GM18498 (cell line): ENCODE measurements at regions not wholly inside any gene's neighbourhood (a gene's known extent, or its start where the extent isn't known, plus 50 kb on each side); places are given as distances from the start of the nearest gene placed in this dataset.
"Not testable (repeated sequence)": the region's sequence is repeated elsewhere in the genome, so short reads cannot be mapped to it uniquely, and the experiment has no call there.

ENCODE experiments used
- ATAC-seq: cut with Tn5 transposase; IDR thresholded peaks from one replicate; pipeline ENCODE4 v1.9.1; 2021; ENCODE audit warnings: mild to moderate bottlenecking, moderate library complexity; ENCODE audit not compliant: unreplicated experiment

GRCh38 chr5:12911156-12911555 lies 1006.9 kb upstream of the CTNND2 start:
- ATAC-seq = no peak

- ATAC-seq = no peak
Measured at GRCh38 chr5:12910641-12911040, 1006.4 kb upstream of the CTNND2 start.

- ATAC-seq = no peak
Measured at GRCh38 chr5:12902611-12903010, 998.4 kb upstream of the CTNND2 start.

- no peak for ATAC-seq
Measured at GRCh38 chr5:12901696-12902095, 997.5 kb upstream of the CTNND2 start.

GRCh38 chr5:12896086-12896485 lies 991.8 kb upstream of the CTNND2 start:
- ATAC-seq = no peak

GRCh38 chr5:12885018-12885417 lies 980.8 kb upstream of the CTNND2 start:
- ATAC-seq = no peak

- no peak for ATAC-seq
Measured at GRCh38 chr5:12883395-12883794, 979.1 kb upstream of the CTNND2 start.

GRCh38 chr5:12876541-12877298 lies 972.5 kb upstream of the CTNND2 start:
- no peak for ATAC-seq

- ATAC-seq = no peak
Measured at GRCh38 chr5:12870872-12871539, 966.8 kb upstream of the CTNND2 start.

GRCh38 chr5:12865529-12865928 lies 961.3 kb upstream of the CTNND2 start:
- no peak for ATAC-seq

GRCh38 chr5:12861886-12862654 lies 957.8 kb upstream of the CTNND2 start:
- no peak for ATAC-seq

GRCh38 chr5:12856105-12856504 lies 951.9 kb upstream of the CTNND2 start:
- ATAC-seq = not testable (repeated sequence)

GRCh38 chr5:12854386-12854785 lies 950.1 kb upstream of the CTNND2 start:
- no peak for ATAC-seq

- no peak for ATAC-seq
Measured at GRCh38 chr5:12851761-12852160, 947.5 kb upstream of the CTNND2 start.

- no peak for ATAC-seq
Measured at GRCh38 chr5:12848709-12849108, 944.5 kb upstream of the CTNND2 start.

- no peak for ATAC-seq
Measured at GRCh38 chr5:12845549-12846159, 941.4 kb upstream of the CTNND2 start.

GRCh38 chr5:12840972-12841371 lies 936.7 kb upstream of the CTNND2 start:
- no peak for ATAC-seq

GRCh38 chr5:12837592-12837991 lies 933.3 kb upstream of the CTNND2 start:
- no peak for ATAC-seq

GRCh38 chr5:12825163-12825562 lies 920.9 kb upstream of the CTNND2 start:
- no peak for ATAC-seq

GRCh38 chr5:12805165-12805698 lies 901.0 kb upstream of the CTNND2 start:
- ATAC-seq = no peak

GRCh38 chr5:12799165-12799564 lies 894.9 kb upstream of the CTNND2 start:
- no peak for ATAC-seq
